H9 (cell line): ENCODE measurements at regions not wholly inside any gene's neighbourhood (a gene's known extent, or its start where the extent isn't known, plus 50 kb on each side); places are given as distances from the start of the nearest gene placed in this dataset.

ENCODE experiments used
- DNase-seq: peaks from one replicate; pipeline ENCODE4 v3.0.0-alpha.2; 2017
- H2AFZ ChIP-seq: one replicate; pipeline ENCODE4 v1.6.1; 2013; ENCODE audit warnings: mild to moderate bottlenecking, low read length, control low read depth, moderate library complexity
- H2AK5ac ChIP-seq: 2 replicates; pipeline ENCODE4 v1.6.1; 2013; ENCODE audit warnings: low read length, control low read depth, mixed read lengths; ENCODE audit not compliant: insufficient read length
- H2BK120ac ChIP-seq: one replicate; pipeline ENCODE4 v1.6.1; 2013; ENCODE audit warnings: low read depth, mild to moderate bottlenecking, low read length, control low read depth, inconsistent platforms; ENCODE audit not compliant: poor library complexity, severe bottlenecking
- H2BK12ac ChIP-seq: 2 replicates; pipeline ENCODE4 v1.6.1; 2013; ENCODE audit warnings: low read length, control low read depth, mixed read lengths, low read depth; ENCODE audit not compliant: insufficient read length
- H2BK15ac ChIP-seq: 2 replicates; pipeline ENCODE4 v1.6.1; 2013; ENCODE audit warnings: low read depth, low read length, control low read depth
- H2BK20ac ChIP-seq: one replicate; pipeline ENCODE4 v1.6.1; 2013; ENCODE audit warnings: low read depth, mild to moderate bottlenecking, low read length, control low read depth, inconsistent platforms; ENCODE audit not compliant: poor library complexity, severe bottlenecking
- H2BK5ac ChIP-seq: 2 replicates; pipeline ENCODE4 v1.6.1; 2013; ENCODE audit warnings: low read length, control low read depth, mixed read lengths; ENCODE audit not compliant: insufficient read length
- H3K14ac ChIP-seq: 2 replicates; pipeline ENCODE4 v1.6.1; 2013; ENCODE audit warnings: low read length, control low read depth; ENCODE audit not compliant: insufficient read depth
- H3K18ac ChIP-seq: 2 replicates; pipeline ENCODE4 v1.6.1; 2013; ENCODE audit warnings: low read depth, mild to moderate bottlenecking, mixed read lengths, low read length, control low read depth; ENCODE audit not compliant: insufficient read length
- H3K23ac ChIP-seq: 2 replicates; pipeline ENCODE4 v1.6.1; 2013; ENCODE audit warnings: low read length, control low read depth, mixed read lengths, low read depth; ENCODE audit not compliant: insufficient read length
- H3K23me2 ChIP-seq: 2 replicates; pipeline ENCODE4 v1.6.1; 2013; ENCODE audit warnings: low read depth, mild to moderate bottlenecking, mixed read lengths, low read length, control low read depth; ENCODE audit not compliant: insufficient read length, poor library complexity, severe bottlenecking
- H3K27ac ChIP-seq: 2 replicates; pipeline ENCODE4 v1.5.1; 2013; ENCODE audit warnings: low read length, control low read depth, mixed read lengths, low read depth; ENCODE audit not compliant: insufficient read length
- H3K27me3 ChIP-seq: 2 replicates; pipeline ENCODE4 v1.6.1; 2013; ENCODE audit warnings: low read length, control low read depth, inconsistent platforms; ENCODE audit not compliant: insufficient read depth
- H3K4ac ChIP-seq: 2 replicates; pipeline ENCODE4 v1.6.1; 2013; ENCODE audit warnings: low read depth, mild to moderate bottlenecking, control low read depth, inconsistent platforms, low read length, moderate library complexity
- H3K4me1 ChIP-seq: 2 replicates; pipeline ENCODE4 v1.6.1; 2013; ENCODE audit warnings: low read length, control low read depth, inconsistent platforms; ENCODE audit not compliant: insufficient read depth
- H3K4me2 ChIP-seq: 2 replicates; pipeline ENCODE4 v1.6.1; 2013; ENCODE audit warnings: low read length, control low read depth, mixed read lengths; ENCODE audit not compliant: insufficient read length, insufficient read depth
- H3K56ac ChIP-seq: 2 replicates; pipeline ENCODE4 v1.6.1; 2013; ENCODE audit warnings: low read depth, mild to moderate bottlenecking, mixed read lengths, low read length, control low read depth; ENCODE audit not compliant: insufficient read length
- H3K79me1 ChIP-seq: 2 replicates; pipeline ENCODE4 v1.6.1; 2013; ENCODE audit warnings: low read depth, mild to moderate bottlenecking, moderate library complexity, low read length, control low read depth, inconsistent platforms; ENCODE audit not compliant: insufficient read depth, poor library complexity, severe bottlenecking
- H3K79me2 ChIP-seq: 2 replicates; pipeline ENCODE4 v1.6.1; 2013; ENCODE audit warnings: low read length, control low read depth, inconsistent platforms; ENCODE audit not compliant: insufficient read depth
- H3K9ac ChIP-seq: 2 replicates; pipeline ENCODE4 v1.6.1; 2013; ENCODE audit warnings: low read length, control low read depth, mixed read lengths; ENCODE audit not compliant: insufficient read length; ENCODE audit errors: extremely low read depth
- H3K9me3 ChIP-seq: one replicate; pipeline ENCODE4 v1.6.1; 2013; ENCODE audit warnings: low read depth, low read length, inconsistent platforms; ENCODE audit not compliant: control insufficient read depth
- H3T11ph ChIP-seq: one replicate; pipeline ENCODE4 v1.6.1; 2013; ENCODE audit warnings: mild to moderate bottlenecking, low read length, control low read depth, inconsistent platforms
- H4K20me1 ChIP-seq: one replicate; pipeline ENCODE4 v1.6.1; 2013; ENCODE audit not compliant: control insufficient read depth, insufficient read length, insufficient read depth
- H4K5ac ChIP-seq: 2 replicates; pipeline ENCODE4 v1.6.1; 2013; ENCODE audit warnings: low read depth, mild to moderate bottlenecking, mixed read lengths, low read length, control low read depth; ENCODE audit not compliant: insufficient read length
- H4K8ac ChIP-seq: replicated peaks from 2 replicates; pipeline ENCODE4 v1.6.1; 2013; ENCODE audit warnings: low read length, control low read depth, mixed read lengths, low read depth; ENCODE audit not compliant: insufficient read length
- H4K91ac ChIP-seq: 2 replicates; pipeline ENCODE4 v1.6.1; 2013; ENCODE audit warnings: low read depth, mild to moderate bottlenecking, moderate library complexity, mixed read lengths, low read length, control low read depth; ENCODE audit not compliant: insufficient read length
- H3K27ac Mint-ChIP-seq, 3 experiments: 2 replicates in 2 of 3; 3 replicates in 1 of 3; pipeline ENCODE4 v1.8.0; 2020 to 2021; ENCODE audit warnings: mixed read lengths in 3 of 3, mild to moderate bottlenecking in 1 of 3, moderate library complexity in 1 of 3
- H3K27me3 Mint-ChIP-seq: 2 replicates; pipeline ENCODE4 v1.8.0; 2021; ENCODE audit warnings: low read depth, mild to moderate bottlenecking, moderate library complexity, mixed read lengths
- H3K36me3 Mint-ChIP-seq, 3 experiments: 2 replicates in 2 of 3; 3 replicates in 1 of 3; pipeline ENCODE4 v1.8.0; 2020 to 2021; ENCODE audit warnings: low read depth in 3 of 3, mixed read lengths in 3 of 3; ENCODE audit not compliant: insufficient read depth in 1 of 3
- H3K4me1 Mint-ChIP-seq, 2 experiments: 2 replicates each; pipeline ENCODE4 v1.8.0; 2020; ENCODE audit warnings: mixed read lengths in 2 of 2
- H3K4me3 Mint-ChIP-seq, 2 experiments: 2 replicates in 1 of 2; 3 replicates in 1 of 2; pipeline ENCODE4 v1.8.0; 2020 to 2021; ENCODE audit warnings: mild to moderate bottlenecking in 2 of 2, mixed read lengths in 2 of 2, moderate library complexity in 1 of 2
- H3K9me3 Mint-ChIP-seq, 2 experiments: 2 replicates in 1 of 2; 3 replicates in 1 of 2; pipeline ENCODE4 v1.8.0; 2020; ENCODE audit warnings: mild to moderate bottlenecking in 2 of 2, mixed read lengths in 2 of 2, moderate library complexity in 1 of 2
- CTCF ChIP-seq: fragments of 200-600 bp; sonication (generic); conservative IDR thresholded peaks from 3 replicates; pipeline ENCODE4 v1.8.0; 2021; ENCODE audit warnings: antibody characterized with exemption, mild to moderate bottlenecking
- WGBS: extraction: QIAGEN DNeasy Blood & Tissue Kit; methylation state at CpG from one replicate; pipeline ENCODE4 v1.1.7; 2013; ENCODE audit warnings: missing lambda C conversion rate, low lambda C conversion rate, mixed read lengths; ENCODE audit not compliant: insufficient read length; ENCODE audit errors: extremely low coverage; 5-methylcytosine and 5-hydroxymethylcytosine counted together

DNA sequence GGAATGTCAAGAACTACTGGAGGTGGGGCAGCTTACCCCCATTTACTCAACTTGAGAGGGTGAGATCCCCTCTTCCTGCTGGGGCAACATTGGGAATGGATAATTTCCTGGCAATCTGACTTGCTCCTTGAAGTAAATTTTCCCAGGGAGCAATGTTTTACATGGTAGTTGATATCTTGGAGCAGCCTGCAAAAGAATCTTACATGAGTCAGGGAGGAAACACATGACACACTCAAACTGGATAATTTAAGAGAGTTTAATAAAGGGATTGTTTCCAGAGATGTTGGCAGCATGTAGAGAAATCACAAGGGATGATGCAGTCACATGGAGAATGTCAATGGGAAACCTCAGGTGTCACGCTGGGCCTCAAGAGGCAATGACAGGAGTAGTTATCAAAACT lies 212.5 kb downstream of the GAS1 start:
- H3K14ac ChIP-seq: no peak overlapping the region
- WGBS: no CpG with 5 or more reads among the region's 1 CpG
- no peaks in the 10 kb centered on the region for H3K4me1 ChIP-seq
- Mint-ChIP-seq H3K4me1 (peaks cover 0 to 6% of the 10 kb centered on the region in 2 experiments; a peak in 2 of 4 replicates), H3K36me3 (no peaks in the 10 kb centered on the region), H3K4me3 (no peak overlapping the region), H3K27ac (no peak overlapping the region), H3K9me3 (no peaks in the 10 kb centered on the region; a peak in 1 of 5 replicates), H3K27me3 (no peaks in the 10 kb centered on the region; the same call in 1 of the 2 replicates)
- no peak overlapping the region for H3K9ac ChIP-seq
- H3K9me3 ChIP-seq: no peaks in the 10 kb centered on the region
- H2BK20ac ChIP-seq: no peak overlapping the region
- H3K79me2 ChIP-seq: no peaks in the 10 kb centered on the region
- no peak overlapping the region for H2BK15ac ChIP-seq
- H3K4ac ChIP-seq: no peak overlapping the region
- DNase-seq: no peak
- H3K23me2 ChIP-seq: no peaks in the 10 kb centered on the region
- H4K5ac ChIP-seq: no peak overlapping the region
- H2AK5ac ChIP-seq: no peak overlapping the region
- H3K4me2 ChIP-seq: no peak overlapping the region
- H2AFZ ChIP-seq: no peak overlapping the region
- no peak overlapping the region for H4K8ac ChIP-seq
- no peak overlapping the region for H3K27ac ChIP-seq
- no peak overlapping the region for H2BK120ac ChIP-seq
- H2BK12ac ChIP-seq: no peak overlapping the region
- no peak overlapping the region for H3K56ac ChIP-seq
- no peak overlapping the region for H2BK5ac ChIP-seq
- no peak overlapping the region for H3K23ac ChIP-seq
- no peak overlapping the region for H3K18ac ChIP-seq
- no peaks in the 10 kb centered on the region for H4K20me1 ChIP-seq
- no peaks in the 10 kb centered on the region for H3K79me1 ChIP-seq
- H3K27me3 ChIP-seq: no peaks in the 10 kb centered on the region
- no peak overlapping the region for H4K91ac ChIP-seq
- TF ChIP-seq CTCF: no peak
- no peak overlapping the region for H3T11ph ChIP-seq
